K562 (cell line): ENCODE measurements at regions not wholly inside any gene's neighbourhood (a gene's known extent, or its start where the extent isn't known, plus 50 kb on each side); places are given as distances from the start of the nearest gene placed in this dataset.

ENCODE experiments used
- ATAC-seq: fragments of 200-7000 bp; cut with Tn5 transposase; 3 replicates; pipeline ENCODE4 v1.9.1; 2020; ENCODE audit warnings: moderate library complexity
- BruUV-seq: library from RNA; stranded (reverse); fragments of 400-500 nt; replicated peaks from 2 replicates; lab custom pipeline; 2021; lab: Mats Ljungman, UMichigan
- CTCF ChIA-PET: fragments of 300-600 bp; formaldehyde crosslinking; extraction: SDS; loops from one replicate; lab custom pipeline; 2021; ENCODE audit warnings: low intra/inter-chr PET ratio; lab: Yijun Ruan, JAX
- POLR2A ChIA-PET: fragments of 300-600, 350-650 bp; sonication (Branson Sonifier 250); formaldehyde crosslinking; extraction: SDS; loops from one replicate; lab custom pipeline; 2021; ENCODE audit warnings: antibody characterized with exemption, inconsistent platforms; lab: Yijun Ruan, JAX
- DNase-seq, 4 experiments: peaks; one replicate each; pipeline versions ENCODE4 v3.0.0 to v3.0.0-alpha.2; 2011 to 2018; ENCODE audit warnings: low spot score in 3 of 4, mixed read lengths in 3 of 4; ENCODE audit errors: extremely low read depth in 1 of 4
- FAIRE-seq: peaks from 2 replicates; lab custom pipeline; 2011; peaks lifted over from hg19 to GRCh38; lab: Jason Lieb, UNC
- H2AFZ ChIP-seq: 2 replicates; pipeline ENCODE4 v1.6.0; 2011; ENCODE audit warnings: low read depth, low read length, control low read depth, inconsistent platforms
- H3K27ac ChIP-seq: fragments of 200-600 bp; 3 replicates; pipeline ENCODE4 v1.8.0; 2011; ENCODE audit warnings: low read depth, mild to moderate bottlenecking, control low read depth, inconsistent platforms, low read length, moderate library complexity, mixed read lengths; ENCODE audit errors: extremely low read depth
- H3K27me3 ChIP-seq, 2 experiments: fragments of 300-600 bp in 1 of 2; 2 replicates in 1 of 2; 3 replicates in 1 of 2; pipeline versions ENCODE4 v1.6.0 to v1.8.0; 2011; ENCODE audit warnings: inconsistent platforms in 2 of 2, low read length in 2 of 2, mild to moderate bottlenecking in 1 of 2, mixed read lengths in 1 of 2, moderate library complexity in 1 of 2; ENCODE audit not compliant: control insufficient read depth in 2 of 2, insufficient read depth in 2 of 2
- H3K36me3 ChIP-seq: fragments of 300-600 bp; 3 replicates; pipeline ENCODE4 v1.8.0; 2011; ENCODE audit warnings: mild to moderate bottlenecking, low read length, inconsistent platforms; ENCODE audit not compliant: control insufficient read depth, insufficient read depth
- H3K4me1 ChIP-seq, 2 experiments: fragments of 200-600 bp in 1 of 2; replicated peaks in 1 of 2; 2 replicates in 1 of 2; 3 replicates in 1 of 2; pipeline versions ENCODE4 v1.5.1 to v1.8.0; 2011; ENCODE audit warnings: inconsistent platforms in 2 of 2, low read length in 2 of 2, mild to moderate bottlenecking in 1 of 2, mixed read lengths in 1 of 2, moderate library complexity in 1 of 2; ENCODE audit not compliant: control insufficient read depth in 2 of 2, insufficient read depth in 2 of 2
- H3K4me2 ChIP-seq: 2 replicates; pipeline ENCODE4 v1.6.1; 2011; ENCODE audit warnings: low read length, control low read depth, inconsistent platforms, mixed read lengths; ENCODE audit not compliant: insufficient read depth
- H3K4me3 ChIP-seq: fragments of 200-600 bp; sonication (generic), shearing (Covaris generic); 2 replicates; pipeline ENCODE4 v1.5.1; 2016; ENCODE audit warnings: control low read depth, inconsistent platforms
- H3K79me2 ChIP-seq: fragments of 200-600 bp; 3 replicates; pipeline ENCODE4 v1.8.0; 2011; ENCODE audit warnings: low read length, inconsistent platforms; ENCODE audit not compliant: control insufficient read depth, insufficient read depth
- H3K9ac ChIP-seq, 2 experiments: 2 replicates each; pipeline versions ENCODE4 v1.6.0 to v1.6.1; 2011; ENCODE audit warnings: low read depth in 2 of 2, low read length in 2 of 2, control low read depth in 1 of 2, inconsistent platforms in 1 of 2, mild to moderate bottlenecking in 1 of 2, mixed read lengths in 1 of 2; ENCODE audit not compliant: insufficient read depth in 1 of 2
- H3K9me1 ChIP-seq: one replicate; pipeline ENCODE4 v1.6.0; 2011; ENCODE audit warnings: inconsistent platforms, mild to moderate bottlenecking, low read length, moderate library complexity; ENCODE audit not compliant: control insufficient read depth, insufficient read depth
- H3K9me3 ChIP-seq: replicated peaks from 2 replicates; pipeline ENCODE4 v1.5.1; 2011; ENCODE audit warnings: low read depth, low read length, inconsistent platforms; ENCODE audit not compliant: control insufficient read depth, insufficient read depth
- H4K20me1 ChIP-seq: replicated peaks from 2 replicates; pipeline ENCODE4 v1.6.1; 2011; ENCODE audit warnings: low read length, inconsistent platforms, mixed read lengths; ENCODE audit not compliant: control insufficient read depth, insufficient read depth
- ETV5 ChIP-seq: sonication (generic); formaldehyde crosslinking; IDR thresholded peaks from 2 replicates; pipeline ENCODE4 v1.4.0; 2020; ENCODE audit warnings: low read depth, mild to moderate bottlenecking, missing genetic modification reagents
- FOXJ2 ChIP-seq: fragments of 200-800 bp; sonication (Bioruptor generic); IDR thresholded peaks from 2 replicates; pipeline ENCODE4 v1.6.1; 2016; ENCODE audit warnings: missing genetic modification characterization, missing compliant biosample characterization
- FOXK1 ChIP-seq: sonication (generic); formaldehyde crosslinking; IDR thresholded peaks from 2 replicates; pipeline ENCODE4 v1.8.0; 2022; ENCODE audit warnings: missing genetic modification reagents, mild to moderate bottlenecking, borderline replicate concordance
- KDM2B ChIP-seq: fragments of 250-450 bp; sonication (Bioruptor Pico); IDR thresholded peaks from 2 replicates; pipeline ENCODE4 v1.8.0; 2021; ENCODE audit warnings: mild to moderate bottlenecking, moderate library complexity
- MBD2 ChIP-seq: sonication (generic); IDR thresholded peaks from 2 replicates; pipeline ENCODE4 v1.6.1; 2016; ENCODE audit warnings: low read depth, borderline replicate concordance
- RAD51 ChIP-seq: fragments of 450-650 bp; IDR thresholded peaks from 2 replicates; pipeline ENCODE4 v1.7.1; 2016; ENCODE audit warnings: low read depth, mild to moderate bottlenecking, borderline replicate concordance
- ZNF263 ChIP-seq: sonication (generic); formaldehyde crosslinking; IDR thresholded peaks from 2 replicates; pipeline ENCODE4 v1.8.0; 2022; ENCODE audit warnings: mild to moderate bottlenecking, missing genetic modification reagents, borderline replicate concordance
- ZNF76 ChIP-seq: fragments of 250-450 bp; sonication (Bioruptor Pico); IDR thresholded peaks from 2 replicates; pipeline ENCODE4 v1.4.0; 2020; ENCODE audit warnings: mild to moderate bottlenecking, moderate library complexity, borderline replicate concordance
- ZNF764 ChIP-seq: fragments of 250-450 bp; sonication (Bioruptor Pico); IDR thresholded peaks from 2 replicates; pipeline ENCODE4 v1.4.0; 2020; ENCODE audit warnings: low read depth, mild to moderate bottlenecking, moderate library complexity
- WGBS: fragments of 100-300 bp; shearing (Covaris generic); methylation state at CpG from one replicate; pipeline ENCODE4 v1.1.6; 2016; ENCODE audit warnings: low coverage, mixed read lengths; ENCODE audit not compliant: insufficient coverage; ENCODE audit errors: missing lambda C conversion rate; 5-methylcytosine and 5-hydroxymethylcytosine counted together
- in situ Hi-C: fragments of 300-500 bp; cut with MboI; formaldehyde crosslinking; loops from 4 replicates; pipeline ENCODE4 v1.15.0; 2018; ENCODE audit warnings: inconsistent platforms, mixed read lengths
- intact Hi-C: fragments of 100-400 bp; cut with micrococcal nuclease; formaldehyde crosslinking; loops from 2 replicates; pipeline ENCODE4 v1.14.2; 2022

GRCh38 chr15:47273864-47274263 is 443.4 kb upstream of the SEMA6D start:
- in situ Hi-C loops, result no loop called here
- Histone ChIP-seq H3K36me3 (no peaks in the 10 kb centered on the region), H4K20me1 (no peaks in the 10 kb centered on the region), H2AFZ (no peak overlapping the region), H3K27ac (no peak overlapping the region), H3K9me3 (no peaks in the 10 kb centered on the region), H3K27me3 (no peaks in the 10 kb centered on the region), H3K9me1 (no peaks in the 10 kb centered on the region), H3K9ac (no peak overlapping the region), H3K79me2 (no peaks in the 10 kb centered on the region), H3K4me3 (no peak overlapping the region), H3K4me1 (no peaks in the 10 kb centered on the region), H3K4me2 (no peak overlapping the region)
- ChIA-PET POLR2A (no interaction called here), CTCF (no interaction called here)
- BruUV-seq, result no TSS peak
- intact Hi-C loops, result no loop called here
- no peak for ATAC-seq
- FAIRE-seq, result no peak
- 0% methylated on average over 2 of the region's 3 CpGs for WGBS
- no peak for DNase-seq
- TF ChIP-seq MBD2, result no peak
- TF ChIP-seq ZNF764 (CRISPR knock-in tag), result no peak
- no peak for TF ChIP-seq FOXK1 (CRISPR knock-in tag)
- no peak for TF ChIP-seq ZNF263 (CRISPR knock-in tag)
- TF ChIP-seq RAD51, result no peak
- no peak for TF ChIP-seq ZNF76
- TF ChIP-seq KDM2B (CRISPR knock-in tag), result no peak
- no peak for TF ChIP-seq ETV5
- TF ChIP-seq FOXJ2 (tag), result no peak
